Activated T-cell treated with anti-CD3 and anti-CD28 coated beads, Interleukin-2, amount 50 U/mL, for 1 hour (primary cell): ENCODE measurements at regions not wholly inside any gene's neighbourhood (a gene's known extent, or its start where the extent isn't known, plus 50 kb on each side); places are given as distances from the start of the nearest gene placed in this dataset.
A peak's percentile ranks its signal among the peaks of the same experiment; 100 is the strongest.
"Not testable (repeated sequence)": the region's sequence is repeated elsewhere in the genome, so short reads cannot be mapped to it uniquely, and the experiment has no call there.

ENCODE experiments used
- DNase-seq: peaks from one replicate; pipeline ENCODE4 v3.0.0-alpha.2; 2020

DNA sequence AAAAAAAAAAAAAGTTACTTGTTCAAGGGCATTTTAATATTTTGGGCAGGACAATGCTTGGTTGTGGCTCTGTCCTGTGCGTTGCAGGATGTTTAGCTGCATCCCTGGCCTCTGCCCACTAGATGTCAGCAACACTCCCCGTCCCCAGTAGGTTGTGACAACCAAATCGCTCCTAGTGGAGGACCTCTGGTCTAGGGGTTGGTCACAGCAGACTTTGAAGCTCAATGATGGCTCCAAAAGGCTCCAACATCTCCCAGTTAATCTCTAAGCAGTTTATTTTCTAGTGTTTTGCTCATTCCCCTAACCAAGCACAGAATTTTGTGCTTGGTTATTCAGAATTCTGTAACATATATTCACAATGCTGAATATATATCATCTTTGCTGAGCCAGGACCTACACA lies 67.0 kb downstream of the CHRNA1 start:
- peak; percentile 65 for DNase-seq

DNA sequence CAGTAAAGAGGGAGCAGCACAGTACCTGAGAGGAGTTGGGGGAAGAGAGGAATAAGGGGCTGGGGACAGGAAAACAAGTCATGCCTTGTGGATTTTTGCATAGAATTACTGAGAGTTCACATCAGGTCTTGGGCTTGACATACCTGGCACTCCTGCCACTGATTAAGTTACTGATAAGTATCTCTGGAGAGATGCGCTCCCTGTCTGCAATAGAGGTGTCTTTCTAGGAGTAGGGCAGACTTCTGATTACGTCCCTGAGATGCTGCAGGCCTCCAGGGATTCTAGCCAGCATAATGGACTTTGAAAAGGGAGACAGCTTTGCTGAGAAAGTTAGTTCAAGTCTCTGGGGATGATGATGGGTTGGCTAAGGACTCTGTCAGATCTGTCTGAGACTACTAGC lies 69.4 kb downstream of the CHRNA1 start:
- DNase-seq, result no peak

DNA sequence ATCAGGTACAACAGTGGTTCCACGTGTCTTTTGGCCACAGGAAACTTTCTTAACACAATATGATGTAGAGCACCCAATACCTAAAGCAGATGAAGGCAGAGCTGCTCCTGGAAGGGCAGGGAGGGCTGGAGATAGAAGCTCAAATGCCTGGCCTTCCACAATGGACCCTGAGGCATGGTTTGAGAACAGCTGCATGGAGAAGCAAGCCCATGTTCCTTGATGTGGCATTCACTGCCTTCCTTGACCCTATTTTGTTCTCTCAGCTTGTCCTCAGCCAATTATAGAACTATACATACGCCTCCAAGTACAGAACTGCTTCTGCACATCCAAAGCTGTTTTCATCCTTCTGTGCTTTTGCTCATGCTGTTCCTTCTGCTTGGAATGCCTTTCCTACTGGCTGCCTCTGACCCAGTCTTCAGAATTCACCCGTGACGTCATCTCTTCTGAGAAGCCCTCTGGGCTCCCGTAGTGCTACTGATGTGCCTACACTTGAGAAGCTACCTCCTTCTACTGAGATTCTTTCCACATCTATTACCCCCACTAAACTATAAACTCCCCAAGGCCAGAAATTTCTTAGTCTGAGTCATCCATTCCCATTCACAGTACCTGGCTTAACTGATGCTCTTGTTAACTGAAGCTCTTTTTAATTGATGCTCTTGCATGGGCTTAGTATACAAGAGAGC lies 69.9 kb downstream of the CHRNA1 start:
- no peak for DNase-seq

DNA sequence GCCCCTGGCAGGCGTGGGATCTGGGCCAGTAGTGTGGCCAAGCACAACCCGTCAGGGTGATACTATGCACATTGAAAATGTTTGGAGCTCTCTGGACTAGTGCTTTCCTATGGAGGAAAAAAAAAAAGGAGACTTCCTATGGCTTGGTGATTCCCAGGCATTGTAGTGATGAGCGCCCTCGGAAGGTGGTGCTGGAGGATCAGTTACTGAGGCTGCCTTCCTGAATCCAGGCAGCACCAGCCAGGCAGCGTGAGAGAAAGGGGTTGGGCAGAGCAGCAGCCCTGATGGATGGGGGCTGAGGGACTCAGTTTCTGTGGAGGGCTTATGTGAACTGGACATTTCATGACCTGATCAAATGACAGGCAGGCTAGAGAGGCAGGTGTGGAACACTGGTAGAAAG lies 70.9 kb downstream of the CHRNA1 start:
- no peak for DNase-seq

DNA sequence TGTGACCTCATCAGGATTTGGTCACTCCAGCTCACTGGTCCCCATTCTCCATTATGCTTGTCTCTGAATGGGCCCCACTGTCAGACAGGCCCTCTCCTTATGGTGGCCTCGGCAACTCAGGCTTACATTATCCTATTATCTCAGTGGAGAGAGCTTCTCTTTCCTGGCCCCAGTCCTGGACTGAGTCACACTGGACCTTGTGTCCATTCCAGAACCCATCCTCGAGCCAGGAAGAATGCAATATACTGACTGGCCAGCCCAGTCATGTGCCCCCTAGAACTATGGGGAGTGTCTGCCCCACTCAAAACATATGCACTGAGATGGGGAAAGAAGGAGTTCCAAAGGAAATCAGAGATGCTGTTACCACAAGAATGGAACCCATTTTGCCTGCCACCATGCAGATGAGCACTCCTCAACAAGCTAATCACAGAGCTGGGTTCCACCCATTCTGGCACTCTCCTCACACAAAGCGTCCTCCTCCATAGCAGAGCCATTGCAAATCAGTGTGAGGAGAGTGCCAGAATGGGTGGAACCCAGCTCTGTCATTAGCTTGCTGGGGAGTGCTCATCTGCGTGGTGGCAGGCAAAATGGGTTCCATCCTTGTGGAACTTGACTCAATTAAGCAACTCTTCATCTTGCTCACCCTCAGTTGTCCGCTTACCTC lies 71.9 kb downstream of the CHRNA1 start:
- no peak for DNase-seq

DNA sequence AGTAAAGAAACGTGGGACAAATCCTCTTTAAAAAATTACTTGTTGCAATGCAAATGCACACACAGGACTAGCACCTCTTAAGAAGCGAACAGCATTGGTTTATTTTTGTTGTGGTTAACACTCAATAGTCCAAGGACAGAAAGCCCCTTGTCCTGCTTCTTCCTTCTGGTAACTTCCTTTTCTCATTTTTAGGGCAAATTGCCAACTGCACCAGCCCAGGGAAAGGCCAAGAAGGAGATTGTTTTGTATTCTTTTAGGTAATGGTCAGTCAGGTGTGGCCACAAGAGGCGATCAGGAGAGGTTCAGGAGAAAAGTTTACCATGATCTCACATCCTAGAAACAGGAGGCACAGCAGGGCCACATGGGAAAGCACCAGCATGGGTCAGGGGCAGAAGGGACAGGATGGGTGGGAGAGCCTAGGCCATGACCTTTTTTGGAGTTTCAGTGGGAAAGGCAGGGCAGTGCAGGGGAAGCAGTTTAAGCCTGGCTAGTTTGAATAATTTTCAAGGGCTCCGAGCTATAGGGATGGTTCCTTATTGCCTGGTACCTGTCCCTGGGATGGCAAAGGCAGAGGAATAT lies 73.0 kb downstream of the CHRNA1 start:
- DNase-seq, result no peak

DNA sequence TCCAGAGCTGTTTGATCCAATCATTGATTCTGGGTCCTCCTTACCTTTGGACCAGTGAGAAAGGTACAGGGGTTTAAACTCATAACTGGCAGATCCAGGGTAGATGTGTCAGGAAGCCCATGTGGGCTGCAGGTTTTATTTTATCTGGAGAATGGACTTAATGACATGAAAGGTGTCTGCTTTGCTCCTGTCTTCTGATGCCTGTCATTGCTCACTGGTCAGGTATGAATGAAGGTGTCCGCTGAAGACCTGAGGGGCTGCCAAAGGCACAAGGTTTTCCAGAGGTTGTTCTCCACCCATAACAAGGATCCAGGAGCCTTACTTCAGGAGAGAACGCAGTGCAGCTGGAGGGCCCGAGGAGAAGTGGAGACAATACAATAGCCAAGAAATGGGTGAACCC lies 74.2 kb downstream of the CHRNA1 start:
- no peak for DNase-seq

DNA sequence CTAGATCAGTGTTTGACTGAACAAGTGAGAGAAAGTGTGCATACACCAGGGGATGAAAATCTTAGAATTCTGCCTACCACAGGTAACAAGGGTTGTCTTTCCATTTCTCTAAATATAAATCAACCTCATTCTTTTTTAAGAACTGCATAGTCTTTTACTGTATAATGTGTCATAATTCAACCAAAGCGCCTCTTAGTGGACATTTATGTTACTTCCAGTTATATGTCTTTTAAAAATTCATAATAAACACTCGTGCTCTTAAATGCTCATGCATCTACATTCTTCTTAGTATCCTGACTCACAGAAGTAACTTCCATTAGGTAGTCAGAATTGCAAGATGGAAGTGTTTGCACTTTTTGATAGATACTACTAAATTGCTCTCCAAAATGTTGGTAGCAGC lies 76.2 kb downstream of the CHRNA1 start:
- no peak for DNase-seq

DNA sequence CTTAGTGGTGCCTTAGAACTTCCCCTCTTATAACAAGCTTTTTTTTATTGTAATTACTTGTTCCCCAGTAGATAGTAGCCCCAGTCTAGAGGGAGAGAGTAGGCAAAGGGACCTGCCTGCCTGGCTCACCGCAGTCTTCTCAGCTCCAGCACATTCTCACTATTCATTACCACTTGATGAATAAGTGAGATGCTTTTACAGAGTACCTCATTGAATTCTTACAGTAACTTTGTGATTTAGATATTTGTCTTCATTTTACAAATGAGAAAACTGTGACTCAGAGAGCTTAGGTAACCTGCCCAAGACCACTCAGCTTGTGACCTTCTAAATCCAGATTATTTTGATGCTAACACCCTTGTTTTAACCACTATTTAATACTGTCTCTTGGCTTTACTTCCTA lies 77.8 kb downstream of the CHRNA1 start:
- DNase-seq, result no peak

DNA sequence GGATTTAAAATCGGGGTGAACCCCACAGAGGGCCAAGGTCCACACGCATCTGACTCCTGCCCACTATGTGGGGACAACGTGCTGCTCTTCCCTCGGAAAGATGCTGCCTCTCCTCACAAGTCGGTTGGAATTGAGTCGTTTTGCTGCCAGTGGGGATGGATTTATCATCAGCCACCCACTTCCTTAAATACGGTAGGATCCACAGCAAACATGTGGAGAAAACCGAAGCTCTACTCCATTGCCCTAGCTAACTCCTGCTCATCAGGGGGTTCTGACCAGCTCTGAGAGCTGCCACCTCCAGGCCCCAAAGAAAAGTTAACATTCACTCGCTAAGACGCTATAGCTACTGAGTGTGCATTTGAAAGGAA lies 80.9 kb downstream of the CHRNA1 start:
- peak; percentile 34 for DNase-seq

DNA sequence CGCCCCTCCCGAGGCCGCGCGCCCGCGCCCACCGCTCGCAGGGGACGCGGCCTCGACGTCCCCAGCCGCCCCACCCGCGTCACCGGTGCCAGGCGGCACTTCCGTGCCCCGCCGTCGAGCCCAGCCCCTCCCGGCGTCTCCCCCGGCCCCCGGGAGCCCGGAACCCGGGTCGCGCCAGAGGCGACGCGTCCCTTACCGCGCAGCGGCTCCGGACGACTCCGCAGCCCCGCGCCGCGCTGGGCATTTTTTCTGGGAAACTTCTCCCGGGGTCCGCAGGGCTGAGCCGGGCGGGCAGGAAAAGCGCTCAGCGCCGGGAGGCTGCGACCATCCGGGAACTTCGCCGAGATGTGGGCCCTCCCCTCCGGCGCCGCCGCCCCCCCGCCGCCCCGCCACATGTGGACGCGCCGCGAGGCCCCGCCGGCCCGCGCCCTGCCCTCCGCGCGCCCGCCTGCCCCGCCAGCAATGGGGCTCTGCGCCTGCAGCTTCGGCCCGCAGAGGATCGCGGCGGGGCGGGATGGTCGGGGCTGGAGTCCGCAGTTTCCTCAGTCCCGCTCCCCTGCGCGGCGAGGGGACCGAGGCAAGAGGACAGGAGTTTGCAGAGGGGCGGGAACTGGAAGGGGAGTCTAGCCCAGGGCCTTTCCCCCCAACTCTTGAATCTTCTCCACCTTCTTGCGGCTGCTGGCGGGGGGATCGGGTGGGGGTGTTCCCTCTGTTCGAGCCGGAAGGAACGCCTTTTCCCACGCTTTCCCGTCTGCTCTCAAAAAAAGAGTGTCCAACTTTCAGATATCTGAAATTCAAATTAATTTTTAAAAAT lies 81.5 kb downstream of the CHRNA1 start:
- DNase-seq, result peak; percentile 76

DNA sequence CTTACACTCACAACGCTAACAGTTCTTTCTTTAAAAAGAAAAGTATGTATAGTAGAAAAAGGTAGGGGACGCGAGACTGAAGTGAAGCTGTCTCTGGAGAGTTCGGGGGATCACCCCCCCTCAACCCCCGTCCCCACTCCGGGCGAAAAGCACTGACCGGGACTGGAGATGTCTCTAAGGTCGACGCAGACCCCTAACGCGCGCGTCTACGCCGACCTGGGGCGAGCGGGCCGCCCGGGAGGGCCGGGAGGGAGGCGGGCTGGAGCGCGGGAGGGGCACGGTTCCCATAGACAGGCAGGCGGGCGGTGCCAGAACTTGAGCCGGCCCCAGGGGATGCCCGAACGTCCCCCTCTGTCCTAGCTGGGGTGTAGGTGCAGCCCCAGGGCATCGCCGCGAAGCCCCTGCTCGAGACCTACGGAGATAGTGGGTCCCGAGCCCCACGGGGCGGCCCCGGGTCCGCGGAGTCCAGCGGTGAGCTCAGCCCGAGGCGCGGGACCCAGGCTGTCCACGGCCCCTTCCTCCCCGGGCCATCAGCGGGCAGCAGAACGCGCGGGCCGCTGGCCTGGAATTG lies 82.2 kb downstream of the CHRNA1 start:
- DNase-seq, result peak; percentile 62

DNA sequence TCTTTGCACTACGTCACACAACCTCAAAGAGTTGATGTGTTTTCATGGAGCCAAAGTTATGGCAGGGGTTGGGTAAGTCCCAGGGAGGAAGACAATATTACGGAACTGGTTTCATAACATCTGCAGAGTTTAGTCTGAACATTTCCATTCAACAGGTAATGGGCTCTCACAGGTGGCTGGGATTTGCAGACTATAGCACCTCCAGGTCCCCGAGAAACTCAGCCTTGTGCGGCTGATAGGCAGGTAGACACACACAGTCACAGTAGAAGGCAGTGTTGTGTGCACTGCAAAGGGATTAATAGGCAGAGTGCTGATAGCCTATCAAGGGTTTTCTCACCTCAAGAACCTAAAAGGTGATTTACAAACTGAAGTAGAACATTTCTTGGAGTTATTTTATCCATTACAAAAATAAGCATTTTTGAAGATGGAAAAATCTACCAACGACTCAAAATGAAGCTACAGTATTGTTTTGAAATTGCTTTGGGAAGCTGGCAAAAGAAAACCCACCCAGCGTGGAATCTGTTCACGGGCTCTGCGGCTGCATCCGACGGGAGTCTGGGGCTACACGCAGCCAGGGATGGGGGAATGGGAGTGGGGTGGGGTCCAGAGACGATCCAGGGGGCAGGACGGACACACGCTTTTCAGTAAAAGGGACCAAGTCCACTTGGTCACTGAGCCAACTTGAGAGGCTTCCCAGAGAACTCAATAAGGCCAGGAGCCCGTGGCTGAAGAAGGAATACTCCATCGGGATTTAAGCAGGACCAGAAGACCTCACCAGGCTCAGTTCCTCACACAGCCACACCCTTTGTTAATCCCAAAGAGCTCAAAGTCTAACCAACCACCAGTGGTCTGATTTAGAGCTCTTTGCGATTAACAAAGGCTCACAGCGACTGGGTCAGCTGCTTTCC lies 82.9 kb downstream of the CHRNA1 start:
- no peak for DNase-seq

DNA sequence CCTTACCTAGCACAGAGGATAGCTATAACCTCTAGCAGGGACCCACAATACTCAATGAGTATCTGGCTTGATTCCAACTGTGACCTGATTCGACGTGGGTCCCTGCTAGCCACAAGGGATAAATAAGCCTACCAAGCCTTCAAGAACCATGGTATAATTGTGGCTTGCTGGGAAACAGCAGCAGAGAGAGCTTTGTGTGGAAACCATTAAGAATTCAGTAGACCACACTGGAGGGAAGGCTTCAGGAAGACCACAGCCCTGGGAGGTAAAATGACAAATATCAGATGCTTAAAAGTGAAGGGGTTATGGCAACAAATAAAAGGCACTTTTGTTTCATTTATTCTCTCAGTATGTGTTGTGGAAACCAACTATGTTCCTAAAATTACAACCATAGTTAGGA lies 82.6 kb upstream of the WIPF1 start:
- DNase-seq, result no peak

DNA sequence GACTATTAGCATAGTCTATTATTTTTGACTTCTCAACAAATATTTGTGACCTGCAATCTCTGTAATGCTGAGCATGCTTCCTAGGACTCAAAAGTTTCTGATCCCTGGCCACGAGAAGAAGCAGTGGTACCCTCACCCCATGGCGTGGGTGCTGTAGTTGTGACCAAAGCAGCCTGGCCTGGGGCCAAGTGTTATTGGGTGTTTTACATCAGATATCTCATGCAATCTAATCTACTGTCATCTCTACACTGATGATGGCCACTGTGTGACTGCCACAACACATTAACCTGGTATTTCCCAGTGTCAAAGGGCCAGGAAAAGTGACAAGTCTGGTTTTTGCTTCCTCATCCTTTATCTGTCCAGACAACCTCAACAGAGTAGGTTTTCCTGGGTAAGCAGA lies 80.8 kb upstream of the WIPF1 start:
- DNase-seq, result no peak

DNA sequence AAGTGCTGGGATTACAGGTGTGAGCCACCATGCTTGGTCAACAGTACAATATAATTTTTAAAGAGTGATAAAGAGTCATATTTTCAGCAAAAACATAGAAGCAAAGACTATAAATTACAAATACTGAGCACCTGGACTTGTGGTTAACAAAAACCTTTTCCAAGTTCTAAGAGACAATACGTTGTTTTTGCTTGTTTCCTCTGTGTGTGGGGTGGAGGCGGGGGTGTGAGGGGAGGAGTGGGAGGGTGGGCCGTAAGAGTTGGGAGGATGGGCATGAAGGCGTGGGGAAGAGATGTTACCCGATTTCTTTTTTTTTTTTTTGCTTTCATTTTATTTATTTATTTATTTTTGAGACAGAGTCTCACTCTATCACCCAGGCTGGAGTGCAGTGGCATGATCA lies 78.0 kb upstream of the WIPF1 start:
- no peak for DNase-seq

DNA sequence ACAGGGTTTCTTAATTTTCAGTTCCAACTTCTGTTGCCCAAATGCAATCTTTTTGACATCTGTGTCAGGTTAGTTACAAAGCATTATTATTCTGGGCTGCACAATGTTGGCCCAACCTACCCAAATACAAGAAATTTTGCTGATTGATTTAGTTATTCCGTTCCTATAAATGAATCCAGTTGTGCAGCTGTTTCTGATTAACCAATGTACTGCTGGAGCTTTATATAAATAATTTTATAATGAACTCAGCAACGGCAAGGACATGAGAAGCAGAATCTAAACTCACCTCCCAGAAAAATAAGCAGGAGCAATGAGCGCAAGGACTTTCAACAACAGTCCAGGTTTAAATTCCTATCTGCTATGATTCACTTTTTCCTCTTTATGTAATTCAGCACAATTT lies 76.3 kb upstream of the WIPF1 start:
- DNase-seq, result no peak

DNA sequence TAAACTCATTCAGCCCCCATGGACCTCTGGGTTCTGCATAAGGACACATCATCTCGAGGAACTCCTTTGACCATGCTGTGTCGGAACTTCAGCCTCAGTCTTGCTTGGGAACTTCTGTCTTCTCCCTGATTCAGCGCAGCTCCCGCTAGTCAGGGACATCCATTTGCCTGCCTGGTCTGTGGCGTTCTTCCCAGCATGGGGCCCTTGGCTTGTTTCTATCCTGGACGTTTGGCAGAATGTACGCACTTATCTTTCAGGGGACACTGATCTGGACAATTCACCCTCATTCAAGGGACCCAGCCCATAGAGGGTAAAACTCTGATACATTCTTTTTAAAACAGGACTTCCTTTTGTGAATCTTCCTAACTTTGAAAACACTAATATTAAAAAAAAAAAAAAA lies 75.8 kb upstream of the WIPF1 start:
- DNase-seq, result no peak

DNA sequence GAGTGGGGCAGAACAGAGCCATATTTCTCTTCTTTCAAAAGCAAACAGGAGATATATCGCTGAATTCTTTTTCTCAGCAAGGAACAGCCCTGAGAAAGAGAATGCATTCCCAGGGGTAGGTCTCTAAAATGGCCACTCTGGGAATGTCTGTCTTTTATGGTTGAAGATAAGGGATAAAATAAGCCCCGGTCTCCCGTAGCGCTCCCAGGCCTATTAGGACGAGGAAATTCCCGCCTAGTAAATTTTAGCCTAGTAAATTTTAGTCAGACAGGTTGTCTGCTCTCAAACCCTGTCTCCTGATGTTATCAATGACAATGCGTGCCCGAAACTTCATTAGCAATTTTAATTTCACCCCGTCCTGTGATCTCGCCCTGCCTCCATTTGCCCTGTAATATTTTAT lies 73.9 kb upstream of the WIPF1 start:
- DNase-seq, result not testable (repeated sequence)

DNA sequence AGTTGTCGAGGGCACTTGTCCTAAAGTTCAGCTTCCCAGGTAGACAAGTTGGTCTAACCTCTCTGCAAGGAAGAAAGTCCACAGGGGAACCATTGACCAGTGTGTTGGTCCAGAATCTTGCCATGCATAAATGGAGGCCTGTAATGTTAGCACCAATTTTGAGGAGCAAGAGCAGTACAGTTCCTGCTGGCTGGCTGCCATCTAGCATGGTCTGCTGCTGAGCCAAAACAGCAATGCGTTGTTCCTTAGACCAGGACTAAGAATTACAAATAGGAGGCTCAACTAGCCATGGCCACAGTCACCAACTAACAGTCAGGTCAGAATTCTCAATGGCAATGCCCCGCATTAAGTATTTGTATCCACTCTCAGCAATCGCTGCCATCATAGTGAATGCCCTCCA lies 72.8 kb upstream of the WIPF1 start:
- DNase-seq, result no peak

DNA sequence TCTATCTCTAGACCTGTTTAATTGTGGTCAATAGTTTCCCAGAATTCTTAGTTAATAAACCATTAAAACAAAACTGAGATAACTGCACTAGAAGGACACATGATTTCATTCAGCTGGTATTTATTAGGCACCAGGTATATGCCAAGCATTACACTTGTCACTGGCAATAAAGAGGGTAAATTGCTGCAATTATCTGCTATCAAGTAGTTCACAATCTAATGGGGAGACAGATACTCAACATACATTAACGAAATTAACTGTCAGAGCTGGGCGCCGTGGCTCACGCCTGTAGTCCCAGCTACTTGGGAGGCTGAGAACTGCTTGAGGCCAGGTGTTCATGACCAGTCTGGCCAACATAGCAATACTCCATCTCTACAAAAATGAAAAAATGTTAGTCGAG lies 71.7 kb upstream of the WIPF1 start:
- DNase-seq, result no peak

DNA sequence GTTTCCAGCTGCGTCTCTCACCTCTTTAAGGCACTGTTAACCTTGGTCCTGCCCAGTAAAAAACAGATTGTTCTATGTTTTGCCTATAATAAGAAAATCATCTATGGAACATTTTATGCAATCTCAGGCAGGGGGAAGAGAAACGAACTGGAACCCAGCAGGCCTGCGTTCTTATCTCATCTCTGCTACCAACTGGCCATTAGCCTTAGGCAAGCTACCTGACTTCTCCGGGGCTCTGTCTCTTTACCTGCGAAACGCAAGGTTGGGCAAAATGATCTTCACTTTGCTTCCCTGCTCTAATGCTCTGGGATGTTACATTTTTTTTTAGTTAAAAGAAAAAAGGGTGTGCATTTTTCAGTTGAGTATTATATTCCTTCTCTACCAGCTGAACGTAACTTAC lies 70.5 kb upstream of the WIPF1 start:
- no peak for DNase-seq
